ENCODE measurements at regions not wholly inside any gene's neighbourhood (a gene's known extent, or its start where the extent isn't known, plus 50 kb on each side); places are given as distances from the start of the nearest gene placed in this dataset.

GRCh38 chr4:33864290-33864859 lies 2379.9 kb downstream of the ARAP2 start:
- POLR2A ChIA-PET = no interaction called here
- BruUV-seq (replicated peaks) = no TSS peak
- Mint-ChIP-seq H3K36me3 (ENCODE audit: insufficient read depth, unreplicated experiment) (no peaks in the 10 kb centered on the region), H3K4me3 (ENCODE audit: unreplicated experiment) (no peak overlapping the region), H3K9me3 (ENCODE audit: unreplicated experiment) (no peaks in the 10 kb centered on the region), H3K27me3 (ENCODE audit: insufficient read depth, unreplicated experiment) (peaks cover 3% of the 10 kb centered on the region), H3K27ac (ENCODE audit: unreplicated experiment) (no peak overlapping the region), H3K4me1 (ENCODE audit: low read depth, unreplicated experiment) (no peaks in the 10 kb centered on the region)
- no peaks in the 10 kb centered on the region for H3K27me3 ChIP-seq (replicated peaks; ENCODE audit: control insufficient read depth, insufficient read depth, low read length)
- intact Hi-C loops (cut with micrococcal nuclease; ENCODE audit: unreplicated experiment) = no loop called here
- no peak overlapping the region for H3K4me3 ChIP-seq (ENCODE audit: low read depth, low read length)
- TF ChIP-seq CTCF (IDR thresholded peaks at IDR 0.05; ENCODE audit: insufficient read depth in 1 of 2, low read depth in 1 of 2, low read length in 1 of 2, severe bottlenecking in 1 of 2, unreplicated experiment in 1 of 2) = no peak
- no peaks in the 10 kb centered on the region for H3K4me1 ChIP-seq
- no peaks in the 10 kb centered on the region for H3K36me3 ChIP-seq (ENCODE audit: control insufficient read depth, insufficient read depth, low read length)
- DNase-seq = no peak
- CTCF ChIA-PET = no interaction called here
- H3K9me3 ChIP-seq = no peaks in the 10 kb centered on the region

GRCh38 chr4:33873791-33874190 lies 2370.5 kb downstream of the ARAP2 start:
- no peak overlapping the region for H3K27ac Mint-ChIP-seq (ENCODE audit: unreplicated experiment)
- intact Hi-C loops (cut with micrococcal nuclease; ENCODE audit: unreplicated experiment) = no loop called here
- ChIA-PET CTCF (no interaction called here), POLR2A (no interaction called here)
- no peaks in the 10 kb centered on the region for H3K9me3 ChIP-seq
- no peaks in the 10 kb centered on the region for H3K36me3 Mint-ChIP-seq (ENCODE audit: insufficient read depth, unreplicated experiment)
- H3K9me3 Mint-ChIP-seq (ENCODE audit: unreplicated experiment) = no peaks in the 10 kb centered on the region
- DNase-seq = no peak
- H3K27me3 Mint-ChIP-seq (ENCODE audit: insufficient read depth, unreplicated experiment) = no peaks in the 10 kb centered on the region
- TF ChIP-seq CTCF (IDR thresholded peaks at IDR 0.05; ENCODE audit: insufficient read depth in 1 of 2, low read depth in 1 of 2, low read length in 1 of 2, severe bottlenecking in 1 of 2, unreplicated experiment in 1 of 2) = no peak
- no peaks in the 10 kb centered on the region for H3K36me3 ChIP-seq (ENCODE audit: control insufficient read depth, insufficient read depth, low read length)
- H3K4me3 ChIP-seq (ENCODE audit: low read depth, low read length) = no peak overlapping the region
- H3K27me3 ChIP-seq (replicated peaks; ENCODE audit: control insufficient read depth, insufficient read depth, low read length) = no peaks in the 10 kb centered on the region
- BruUV-seq (replicated peaks) = no TSS peak
- no peaks in the 10 kb centered on the region for H3K4me1 ChIP-seq
- no peaks in the 10 kb centered on the region for H3K4me1 Mint-ChIP-seq (ENCODE audit: low read depth, unreplicated experiment)
- H3K4me3 Mint-ChIP-seq (ENCODE audit: unreplicated experiment) = no peak overlapping the region

DNA sequence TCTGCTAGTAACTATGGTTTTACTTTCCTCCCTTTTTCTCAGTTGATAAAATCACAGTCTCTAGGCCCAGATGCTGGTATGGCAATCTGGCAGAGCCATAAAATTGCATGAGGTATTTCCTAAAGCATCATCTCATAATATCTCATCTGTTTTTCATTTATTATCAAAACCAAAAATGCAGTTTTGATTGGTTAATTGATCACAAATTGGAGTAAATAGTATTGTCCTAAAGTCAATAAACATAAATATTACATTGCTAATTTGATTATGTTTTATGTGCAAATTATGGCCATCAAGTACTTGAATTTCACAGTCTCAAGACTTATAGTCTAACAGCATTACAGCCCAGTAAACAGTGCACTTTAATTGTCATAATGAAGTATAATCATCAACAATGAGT lies 2365.6 kb downstream of the ARAP2 start:
- H3K27me3 Mint-ChIP-seq (ENCODE audit: insufficient read depth, unreplicated experiment) = no peaks in the 10 kb centered on the region
- Histone ChIP-seq H3K27me3 (replicated peaks; ENCODE audit: control insufficient read depth, insufficient read depth, low read length) (no peaks in the 10 kb centered on the region), H3K4me1 (no peaks in the 10 kb centered on the region), H3K36me3 (ENCODE audit: control insufficient read depth, insufficient read depth, low read length) (no peaks in the 10 kb centered on the region), H3K9me3 (no peaks in the 10 kb centered on the region), H3K4me3 (ENCODE audit: low read depth, low read length) (no peak overlapping the region)
- H3K27ac Mint-ChIP-seq (ENCODE audit: unreplicated experiment) = no peak overlapping the region
- intact Hi-C loops (cut with micrococcal nuclease; ENCODE audit: unreplicated experiment) = no loop called here
- no peak overlapping the region for H3K4me3 Mint-ChIP-seq (ENCODE audit: unreplicated experiment)
- no peaks in the 10 kb centered on the region for H3K9me3 Mint-ChIP-seq (ENCODE audit: unreplicated experiment)
- no TSS peak for BruUV-seq (replicated peaks)
- DNase-seq = no peak
- no peaks in the 10 kb centered on the region for H3K36me3 Mint-ChIP-seq (ENCODE audit: insufficient read depth, unreplicated experiment)
- H3K4me1 Mint-ChIP-seq (ENCODE audit: low read depth, unreplicated experiment) = no peaks in the 10 kb centered on the region
- TF ChIP-seq CTCF (IDR thresholded peaks at IDR 0.05; ENCODE audit: insufficient read depth in 1 of 2, low read depth in 1 of 2, low read length in 1 of 2, severe bottlenecking in 1 of 2, unreplicated experiment in 1 of 2) = no peak
- CTCF ChIA-PET = no interaction called here
- POLR2A ChIA-PET = no interaction called here

All from Caco-2 (cell line).